Calu3 (cell line): ENCODE measurements at regions not wholly inside any gene's neighbourhood (a gene's known extent, or its start where the extent isn't known, plus 50 kb on each side); places are given as distances from the start of the nearest gene placed in this dataset.

Source experiments
- BruUV-seq: library from RNA; stranded (reverse); fragments of 400-500 nt; replicated peaks from 2 replicates; lab custom pipeline; 2021; lab: Mats Ljungman, UMichigan
- CTCF ChIA-PET: fragments of 300-600 bp; sonication (Branson Sonifier 250); formaldehyde crosslinking; loops from one replicate; lab custom pipeline; 2022; ENCODE audit warnings: antibody characterized with exemption; lab: Charles Lee
- DNase-seq: peaks from one replicate; pipeline ENCODE4 v3.0.0; 2022
- H3K27ac Mint-ChIP-seq: one replicate; pipeline ENCODE4 v1.8.0; 2022; ENCODE audit warnings: mixed read lengths; ENCODE audit not compliant: unreplicated experiment
- H3K27me3 Mint-ChIP-seq: one replicate; pipeline ENCODE4 v1.8.0; 2022; ENCODE audit warnings: mixed read lengths; ENCODE audit not compliant: unreplicated experiment
- H3K36me3 Mint-ChIP-seq: one replicate; pipeline ENCODE4 v1.8.0; 2022; ENCODE audit warnings: mild to moderate bottlenecking, moderate library complexity, mixed read lengths; ENCODE audit not compliant: insufficient read depth, unreplicated experiment
- H3K4me1 Mint-ChIP-seq: one replicate; pipeline ENCODE4 v1.8.0; 2022; ENCODE audit warnings: mild to moderate bottlenecking, low read depth, mixed read lengths; ENCODE audit not compliant: unreplicated experiment
- H3K4me3 Mint-ChIP-seq: one replicate; pipeline ENCODE4 v1.8.0; 2022; ENCODE audit warnings: mild to moderate bottlenecking, low read depth, moderate library complexity, mixed read lengths; ENCODE audit not compliant: unreplicated experiment
- H3K9me3 Mint-ChIP-seq: one replicate; pipeline ENCODE4 v1.8.0; 2022; ENCODE audit warnings: low read depth, mixed read lengths; ENCODE audit not compliant: unreplicated experiment
- intact Hi-C: fragments of 100-400 bp; cut with micrococcal nuclease; formaldehyde crosslinking; loops from one replicate; pipeline ENCODE4 v1.10.0; 2022; ENCODE audit not compliant: unreplicated experiment
- TF ChIP-seq, protein P1 (sequence below): fragments of 200-600 bp; IDR thresholded peaks from one replicate; pipeline ENCODE4 v1.8.0; 2022; ENCODE audit warnings: antibody characterized with exemption; ENCODE audit not compliant: unreplicated experiment

DNA sequence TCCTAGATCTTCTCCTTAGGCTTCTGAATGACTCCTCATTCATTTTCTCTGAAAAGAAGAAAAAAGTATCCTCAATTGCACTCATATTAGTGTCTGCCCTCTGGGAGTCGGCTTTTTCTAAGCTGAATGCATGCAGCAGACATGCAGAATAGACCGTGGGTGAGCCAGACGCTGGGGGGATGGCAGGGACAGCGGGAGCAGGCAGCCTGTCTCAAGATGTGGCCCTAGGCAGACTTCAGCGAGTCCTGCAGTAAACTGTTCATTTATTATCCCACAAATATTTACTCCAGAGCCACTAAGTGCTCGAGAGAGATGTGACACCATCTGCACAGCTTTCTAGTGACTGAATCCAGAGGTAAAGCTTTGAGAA, 164.9 kb upstream of the RAI14 start:
- CTCF ChIA-PET = no interaction called here
- Mint-ChIP-seq H3K4me3 (no peak overlapping the region), H3K36me3 (no peaks in the 10 kb centered on the region), H3K27me3 (no peaks in the 10 kb centered on the region), H3K9me3 (no peaks in the 10 kb centered on the region), H3K27ac (no peak overlapping the region), H3K4me1 (peaks cover 31% of the 10 kb centered on the region)
- no peak for DNase-seq
- BruUV-seq = no TSS peak
- TF ChIP-seq, protein P1, sequence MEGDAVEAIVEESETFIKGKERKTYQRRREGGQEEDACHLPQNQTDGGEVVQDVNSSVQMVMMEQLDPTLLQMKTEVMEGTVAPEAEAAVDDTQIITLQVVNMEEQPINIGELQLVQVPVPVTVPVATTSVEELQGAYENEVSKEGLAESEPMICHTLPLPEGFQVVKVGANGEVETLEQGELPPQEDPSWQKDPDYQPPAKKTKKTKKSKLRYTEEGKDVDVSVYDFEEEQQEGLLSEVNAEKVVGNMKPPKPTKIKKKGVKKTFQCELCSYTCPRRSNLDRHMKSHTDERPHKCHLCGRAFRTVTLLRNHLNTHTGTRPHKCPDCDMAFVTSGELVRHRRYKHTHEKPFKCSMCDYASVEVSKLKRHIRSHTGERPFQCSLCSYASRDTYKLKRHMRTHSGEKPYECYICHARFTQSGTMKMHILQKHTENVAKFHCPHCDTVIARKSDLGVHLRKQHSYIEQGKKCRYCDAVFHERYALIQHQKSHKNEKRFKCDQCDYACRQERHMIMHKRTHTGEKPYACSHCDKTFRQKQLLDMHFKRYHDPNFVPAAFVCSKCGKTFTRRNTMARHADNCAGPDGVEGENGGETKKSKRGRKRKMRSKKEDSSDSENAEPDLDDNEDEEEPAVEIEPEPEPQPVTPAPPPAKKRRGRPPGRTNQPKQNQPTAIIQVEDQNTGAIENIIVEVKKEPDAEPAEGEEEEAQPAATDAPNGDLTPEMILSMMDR = no peak
- intact Hi-C loops = no loop called here

DNA sequence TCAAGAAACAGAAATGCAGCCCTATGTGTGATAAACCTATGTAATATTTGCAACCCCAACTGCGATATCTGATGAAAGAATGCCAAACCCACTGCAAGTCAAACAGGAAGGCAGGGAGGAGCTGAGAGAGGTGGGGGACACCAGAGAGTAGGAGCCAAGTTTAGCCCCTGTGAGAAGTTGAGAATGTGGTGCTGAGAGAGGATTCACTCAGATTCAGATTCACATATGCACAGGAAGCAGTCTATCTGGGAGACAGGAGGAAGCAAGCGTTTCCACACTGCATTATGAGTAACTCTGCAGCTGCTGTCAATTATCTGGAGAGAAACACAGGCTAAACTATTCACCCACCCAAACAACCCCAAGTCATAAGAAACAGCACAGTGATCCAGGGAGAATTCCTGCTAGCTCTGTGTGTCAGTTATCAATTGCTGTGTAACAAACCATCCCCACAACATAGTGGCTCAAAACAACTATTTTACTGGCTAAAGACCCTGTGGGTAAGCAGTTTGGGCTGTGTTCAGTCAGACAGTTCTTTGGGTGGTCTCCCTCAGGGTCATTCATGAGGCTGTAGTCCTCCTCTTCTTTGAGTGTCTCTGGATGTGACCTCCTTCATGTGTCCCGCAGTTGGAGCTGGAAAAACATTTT, 161.9 kb upstream of the RAI14 start:
- Mint-ChIP-seq H3K4me1 (peaks cover 16% of the 10 kb centered on the region), H3K27ac (no peak overlapping the region), H3K9me3 (no peaks in the 10 kb centered on the region), H3K4me3 (no peak overlapping the region), H3K27me3 (no peaks in the 10 kb centered on the region), H3K36me3 (no peaks in the 10 kb centered on the region)
- CTCF ChIA-PET = no interaction called here
- TF ChIP-seq, protein P1 = no peak
- intact Hi-C loops = no loop called here
- DNase-seq = no peak
- BruUV-seq = no TSS peak

DNA sequence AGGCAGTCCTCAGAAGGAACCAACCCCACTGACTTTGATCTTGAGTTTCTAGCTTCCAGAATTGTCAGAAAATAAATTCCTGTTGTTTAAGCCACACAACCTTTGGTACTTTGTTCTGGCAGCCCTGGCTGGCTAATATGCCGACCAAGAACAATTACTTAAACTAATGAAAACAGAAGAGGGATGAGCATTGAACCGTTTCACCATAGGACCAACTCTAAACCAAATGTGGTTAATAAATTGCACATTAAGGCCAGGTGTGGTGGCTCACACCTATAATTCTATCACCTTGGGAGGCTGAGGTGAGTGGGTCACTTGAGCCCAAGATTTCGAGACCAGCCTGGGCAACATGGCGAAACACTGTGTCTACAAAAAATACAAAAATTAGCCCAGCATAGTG, 160.9 kb upstream of the RAI14 start:
- intact Hi-C loops = no loop called here
- CTCF ChIA-PET = interaction anchor here (0.6 kb wide), 1 partner anchor 1053 kb away, joined by 4 read pairs; no protein-coding TSS in a partner anchor
- Mint-ChIP-seq H3K9me3 (no peaks in the 10 kb centered on the region), H3K27me3 (no peaks in the 10 kb centered on the region), H3K36me3 (no peaks in the 10 kb centered on the region), H3K27ac (no peak overlapping the region), H3K4me1 (peaks cover 13% of the 10 kb centered on the region), H3K4me3 (no peak overlapping the region)
- DNase-seq = no peak
- no TSS peak for BruUV-seq
- TF ChIP-seq, protein P1 = no peak

DNA sequence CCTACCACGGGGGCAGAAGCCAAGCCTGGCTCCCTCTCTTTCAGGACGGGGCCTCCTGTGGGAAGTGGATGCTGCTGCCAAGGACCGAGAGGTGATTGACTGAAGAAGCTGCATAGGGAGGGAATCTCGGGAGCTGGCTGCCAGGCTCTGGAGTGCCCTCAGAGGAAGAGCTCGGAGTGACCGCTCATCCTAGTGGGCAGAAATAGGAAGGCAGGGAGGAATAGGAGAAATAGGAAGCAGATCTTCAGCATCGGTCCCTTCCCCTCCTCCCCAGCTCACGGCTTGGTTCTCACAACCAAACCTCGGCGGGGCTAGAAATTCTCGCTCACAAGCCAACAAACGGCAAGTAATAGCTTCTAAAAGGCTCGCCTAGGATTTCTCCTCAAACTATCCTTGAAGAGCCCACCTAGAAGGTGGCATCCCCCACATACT, 159.9 kb upstream of the RAI14 start:
- no TSS peak for BruUV-seq
- peaks cover 13% of the 10 kb centered on the region for H3K4me1 Mint-ChIP-seq
- no peaks in the 10 kb centered on the region for H3K36me3 Mint-ChIP-seq
- TF ChIP-seq, protein P1 = no peak
- intact Hi-C loops = no loop called here
- CTCF ChIA-PET = no interaction called here
- no peak for DNase-seq
- no peaks in the 10 kb centered on the region for H3K9me3 Mint-ChIP-seq
- no peak overlapping the region for H3K4me3 Mint-ChIP-seq
- H3K27ac Mint-ChIP-seq = no peak overlapping the region
- H3K27me3 Mint-ChIP-seq = no peaks in the 10 kb centered on the region
